Chondrocyte (in vitro differentiated cells): ENCODE measurements at regions not wholly inside any gene's neighbourhood (a gene's known extent, or its start where the extent isn't known, plus 50 kb on each side); places are given as distances from the start of the nearest gene placed in this dataset.
"Not testable (repeated sequence)": the region's sequence is repeated elsewhere in the genome, so short reads cannot be mapped to it uniquely, and the experiment has no call there.

Source experiments
- DNase-seq: peaks from one replicate; pipeline ENCODE4 v3.0.0; 2021; ENCODE audit warnings: mixed read lengths, low spot score
- H3K27ac Mint-ChIP-seq: one replicate; pipeline ENCODE4 v1.8.0; 2021; ENCODE audit warnings: mild to moderate bottlenecking, moderate library complexity, mixed read lengths; ENCODE audit not compliant: unreplicated experiment
- H3K27me3 Mint-ChIP-seq: 2 replicates; pipeline ENCODE4 v1.8.0; 2021; ENCODE audit warnings: low read depth, mixed read lengths
- H3K36me3 Mint-ChIP-seq: 2 replicates; pipeline ENCODE4 v1.8.0; 2021; ENCODE audit warnings: low read depth, mixed read lengths
- H3K4me1 Mint-ChIP-seq: 2 replicates; pipeline ENCODE4 v1.8.0; 2021; ENCODE audit warnings: low read depth, mild to moderate bottlenecking, mixed read lengths
- H3K4me3 Mint-ChIP-seq: one replicate; pipeline ENCODE4 v1.8.0; 2021; ENCODE audit warnings: mild to moderate bottlenecking, moderate library complexity, mixed read lengths; ENCODE audit not compliant: unreplicated experiment
- H3K9me3 Mint-ChIP-seq: 2 replicates; pipeline ENCODE4 v1.8.0; 2021; ENCODE audit warnings: low read depth, mixed read lengths
- TF ChIP-seq, protein P1 (sequence below): fragments of 200-600 bp; sonication (generic); IDR thresholded peaks from 2 replicates; pipeline ENCODE4 v1.5.0; 2021; ENCODE audit warnings: antibody characterized with exemption, mild to moderate bottlenecking, moderate library complexity

DNA sequence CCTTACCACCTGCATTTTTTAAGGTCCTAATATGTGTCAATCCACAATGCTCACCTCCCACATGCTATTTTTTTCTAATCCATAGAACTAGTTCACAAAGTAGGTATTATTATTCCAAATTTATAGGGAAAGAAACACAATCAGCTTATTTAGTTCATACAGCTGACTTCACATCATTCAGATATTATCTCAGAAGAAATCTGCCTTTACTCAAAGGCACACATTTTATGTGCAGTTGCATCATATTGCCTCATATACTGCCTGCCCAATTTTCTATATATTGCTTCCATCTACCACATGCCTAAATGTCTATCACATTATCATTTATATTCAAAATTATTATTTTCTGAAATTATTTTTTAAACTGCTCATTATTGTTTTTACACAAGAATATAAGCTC lies 88.7 kb upstream of the LUZP2 start:
- DNase-seq, result no peak
- H3K4me1 Mint-ChIP-seq, result peaks cover 4% of the 10 kb centered on the region
- TF ChIP-seq, protein P1, sequence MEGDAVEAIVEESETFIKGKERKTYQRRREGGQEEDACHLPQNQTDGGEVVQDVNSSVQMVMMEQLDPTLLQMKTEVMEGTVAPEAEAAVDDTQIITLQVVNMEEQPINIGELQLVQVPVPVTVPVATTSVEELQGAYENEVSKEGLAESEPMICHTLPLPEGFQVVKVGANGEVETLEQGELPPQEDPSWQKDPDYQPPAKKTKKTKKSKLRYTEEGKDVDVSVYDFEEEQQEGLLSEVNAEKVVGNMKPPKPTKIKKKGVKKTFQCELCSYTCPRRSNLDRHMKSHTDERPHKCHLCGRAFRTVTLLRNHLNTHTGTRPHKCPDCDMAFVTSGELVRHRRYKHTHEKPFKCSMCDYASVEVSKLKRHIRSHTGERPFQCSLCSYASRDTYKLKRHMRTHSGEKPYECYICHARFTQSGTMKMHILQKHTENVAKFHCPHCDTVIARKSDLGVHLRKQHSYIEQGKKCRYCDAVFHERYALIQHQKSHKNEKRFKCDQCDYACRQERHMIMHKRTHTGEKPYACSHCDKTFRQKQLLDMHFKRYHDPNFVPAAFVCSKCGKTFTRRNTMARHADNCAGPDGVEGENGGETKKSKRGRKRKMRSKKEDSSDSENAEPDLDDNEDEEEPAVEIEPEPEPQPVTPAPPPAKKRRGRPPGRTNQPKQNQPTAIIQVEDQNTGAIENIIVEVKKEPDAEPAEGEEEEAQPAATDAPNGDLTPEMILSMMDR, result no peak
- no peaks in the 10 kb centered on the region for H3K27me3 Mint-ChIP-seq
- H3K4me3 Mint-ChIP-seq, result no peak overlapping the region
- H3K27ac Mint-ChIP-seq, result no peak overlapping the region
- no peaks in the 10 kb centered on the region for H3K9me3 Mint-ChIP-seq
- H3K36me3 Mint-ChIP-seq, result no peaks in the 10 kb centered on the region

DNA sequence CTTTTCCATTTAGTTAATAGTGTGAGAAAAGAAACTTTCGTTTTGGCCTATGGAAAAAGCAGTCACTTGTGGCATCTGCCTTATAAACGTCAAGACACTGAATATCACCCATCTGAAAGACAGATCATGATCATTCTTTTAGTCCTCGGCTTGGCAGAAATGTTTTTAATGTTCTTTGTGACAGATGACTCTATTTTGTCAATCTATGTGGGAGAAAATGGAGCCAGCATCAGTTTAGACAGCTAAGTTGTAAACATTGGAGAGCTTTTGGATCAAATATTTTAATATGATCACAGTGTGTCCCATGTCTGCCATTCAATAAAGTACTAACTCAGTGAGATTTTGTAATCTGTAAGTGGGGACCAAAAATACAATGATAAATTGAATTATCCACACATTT lies 85.1 kb upstream of the LUZP2 start:
- no peaks in the 10 kb centered on the region for H3K27me3 Mint-ChIP-seq
- no peak for DNase-seq
- peaks cover 4% of the 10 kb centered on the region for H3K4me1 Mint-ChIP-seq
- H3K9me3 Mint-ChIP-seq, result peaks cover 3% of the 10 kb centered on the region
- no peak overlapping the region for H3K4me3 Mint-ChIP-seq
- no peak overlapping the region for H3K27ac Mint-ChIP-seq
- TF ChIP-seq, protein P1, result no peak
- H3K36me3 Mint-ChIP-seq, result no peaks in the 10 kb centered on the region

DNA sequence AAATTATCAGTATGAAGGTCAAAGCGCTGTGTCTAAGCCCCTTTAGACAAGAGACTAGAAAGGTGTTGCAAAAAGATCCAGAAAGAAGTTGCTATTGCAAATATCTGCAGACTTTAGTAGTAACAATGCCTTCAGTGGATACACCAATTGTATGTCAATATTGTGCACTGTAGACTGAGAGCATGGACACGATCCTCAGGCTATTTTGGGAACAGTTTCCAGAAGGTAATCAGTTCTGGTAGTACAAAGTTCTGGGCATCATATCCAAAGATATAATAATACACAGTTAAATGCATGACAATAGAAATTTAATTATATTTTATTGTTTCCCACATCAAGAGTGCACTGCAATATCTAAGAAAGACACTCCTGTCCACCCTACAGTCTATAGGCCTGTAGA lies 84.1 kb upstream of the LUZP2 start:
- H3K9me3 Mint-ChIP-seq, result peaks cover 3% of the 10 kb centered on the region
- H3K36me3 Mint-ChIP-seq, result no peaks in the 10 kb centered on the region
- no peaks in the 10 kb centered on the region for H3K27me3 Mint-ChIP-seq
- H3K4me1 Mint-ChIP-seq, result peaks cover 4% of the 10 kb centered on the region
- no peak overlapping the region for H3K27ac Mint-ChIP-seq
- no peak for DNase-seq
- H3K4me3 Mint-ChIP-seq, result no peak overlapping the region
- TF ChIP-seq, protein P1, result no peak

DNA sequence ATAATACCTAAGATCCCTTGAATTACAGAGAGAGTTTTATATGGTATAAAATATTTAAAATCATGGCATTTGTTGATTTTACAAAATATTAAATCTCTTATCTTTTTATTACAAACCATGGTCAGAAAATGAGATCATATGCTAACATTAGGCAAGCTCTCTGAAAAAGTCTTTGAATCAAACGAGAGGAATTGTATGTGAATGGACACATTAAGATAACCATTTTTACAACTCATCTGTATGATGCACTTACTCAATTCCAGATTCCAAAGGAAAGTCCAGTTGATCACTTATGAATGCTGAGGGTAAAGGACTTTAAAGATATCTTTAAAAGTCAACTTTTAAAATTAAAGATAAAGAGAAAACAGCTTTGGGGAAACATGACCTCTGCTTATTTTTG lies 83.5 kb upstream of the LUZP2 start:
- peaks cover 9% of the 10 kb centered on the region for H3K4me1 Mint-ChIP-seq
- H3K9me3 Mint-ChIP-seq, result peaks cover 3% of the 10 kb centered on the region
- H3K4me3 Mint-ChIP-seq, result no peak overlapping the region
- DNase-seq, result no peak
- H3K36me3 Mint-ChIP-seq, result no peaks in the 10 kb centered on the region
- no peak overlapping the region for H3K27ac Mint-ChIP-seq
- no peaks in the 10 kb centered on the region for H3K27me3 Mint-ChIP-seq
- TF ChIP-seq, protein P1, result no peak

DNA sequence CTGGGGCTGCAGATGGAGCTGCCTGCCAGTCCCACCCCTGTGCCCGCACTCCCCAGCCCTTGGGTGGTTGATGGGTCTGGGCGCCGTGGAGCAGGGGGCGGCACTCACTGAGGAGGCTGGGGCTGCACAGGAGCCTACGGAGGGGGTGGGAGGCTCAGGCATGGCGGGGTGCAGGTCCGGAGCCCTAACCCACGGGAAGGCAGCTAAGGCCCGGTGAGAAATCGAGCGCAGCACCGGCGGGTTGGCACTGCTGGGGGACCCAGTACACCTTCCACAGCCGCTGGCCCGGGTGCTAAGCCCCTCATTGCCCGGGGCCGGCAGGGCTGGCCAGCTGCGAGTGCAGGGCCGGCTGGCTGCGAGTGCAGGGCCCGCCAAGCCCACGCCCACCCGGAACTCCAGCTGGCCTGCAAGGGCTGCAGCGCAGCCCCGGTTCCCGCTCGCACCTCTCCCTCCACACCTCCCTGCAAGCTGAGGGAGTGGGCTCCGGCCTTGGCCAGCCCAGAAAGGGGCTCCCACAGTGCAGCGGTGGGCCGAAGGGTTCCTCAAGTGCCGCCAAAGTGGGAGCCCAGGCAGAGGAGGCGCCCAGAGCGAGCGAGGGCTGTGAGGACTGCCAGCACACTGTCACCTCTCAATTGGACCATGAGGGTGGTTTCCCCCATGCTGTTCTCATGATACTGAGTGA lies 80.8 kb upstream of the LUZP2 start:
- peak; percentile 82 for DNase-seq
- not testable (repeated sequence) for H3K36me3 Mint-ChIP-seq, H3K4me3 Mint-ChIP-seq, H3K27ac Mint-ChIP-seq, H3K9me3 Mint-ChIP-seq, H3K27me3 Mint-ChIP-seq
- H3K4me1 Mint-ChIP-seq, result peaks cover 16% of the 10 kb centered on the region

DNA sequence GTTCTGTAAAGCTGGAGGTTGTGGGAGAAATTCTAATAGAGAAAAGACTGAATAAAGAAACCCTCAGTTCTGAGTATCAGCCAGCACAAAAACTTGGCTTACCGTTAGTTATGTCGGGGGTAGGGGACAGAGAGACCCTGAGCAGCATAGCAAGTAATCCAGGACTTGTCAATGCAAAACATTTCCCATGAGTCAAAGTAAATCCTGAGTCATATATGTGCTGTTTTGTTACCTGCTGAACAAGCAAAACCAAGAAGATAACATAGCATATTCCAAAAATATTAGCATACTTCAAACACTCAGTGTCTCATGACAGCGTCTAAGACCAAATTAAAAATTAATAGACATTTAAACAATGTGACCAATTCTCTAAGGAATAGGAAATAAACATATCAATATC lies 75.1 kb upstream of the LUZP2 start:
- Mint-ChIP-seq H3K4me3 (no peak overlapping the region), H3K4me1 (peaks cover 38% of the 10 kb centered on the region), H3K27me3 (no peaks in the 10 kb centered on the region), H3K9me3 (no peaks in the 10 kb centered on the region), H3K27ac (peak overlapping the region; percentile 58), H3K36me3 (no peaks in the 10 kb centered on the region)
- DNase-seq, result no peak
- TF ChIP-seq, protein P1, result no peak
